Panc1 (cell line): ENCODE measurements at regions not wholly inside any gene's neighbourhood (a gene's known extent, or its start where the extent isn't known, plus 50 kb on each side); places are given as distances from the start of the nearest gene placed in this dataset.

Experiments
- ATAC-seq: fragments of 200-7000 bp; cut with Tn5 transposase; 2 replicates; pipeline ENCODE4 v1.9.1; 2020; ENCODE audit warnings: mild to moderate bottlenecking, moderate library complexity
- BruUV-seq: library from RNA; stranded (reverse); fragments of 400-500 nt; replicated peaks from 2 replicates; lab custom pipeline; 2021; lab: Mats Ljungman, UMichigan
- CTCF ChIA-PET: fragments of 300-600 bp; sonication (Branson Sonifier 250); formaldehyde crosslinking; loops from one replicate; lab custom pipeline; 2022; ENCODE audit warnings: antibody characterized with exemption; lab: Charles Lee
- POLR2A ChIA-PET: fragments of 300-600 bp; sonication (Branson Sonifier 250); formaldehyde crosslinking; loops from one replicate; lab custom pipeline; 2022; ENCODE audit warnings: antibody characterized with exemption; lab: Charles Lee
- DNase-seq: peaks from one replicate; pipeline ENCODE4 v3.0.0-alpha.2; 2010; ENCODE audit warnings: low read depth, low spot score
- H3K27ac ChIP-seq: 2 replicates; pipeline ENCODE4 v1.5.1; 2011; ENCODE audit warnings: mild to moderate bottlenecking, low read length, inconsistent platforms
- H3K27me3 ChIP-seq: fragments of 200-500 bp; sonication (Bioruptor generic); 2 replicates; pipeline ENCODE4 v1.6.0; 2014; ENCODE audit warnings: low read length, inconsistent platforms; ENCODE audit not compliant: control insufficient read depth, insufficient read depth
- H3K36me3 ChIP-seq: fragments of 200-500 bp; sonication (Bioruptor generic); 2 replicates; pipeline ENCODE4 v1.5.1; 2014; ENCODE audit warnings: inconsistent platforms, mild to moderate bottlenecking, low read length, moderate library complexity; ENCODE audit not compliant: control insufficient read depth, insufficient read depth
- H3K4me1 ChIP-seq: 2 replicates; pipeline ENCODE4 v1.5.1; 2011; ENCODE audit warnings: inconsistent platforms, mild to moderate bottlenecking, low read length, moderate library complexity; ENCODE audit not compliant: control insufficient read depth, insufficient read depth
- H3K4me3 ChIP-seq, 2 experiments: 2 replicates each; pipeline ENCODE4 v1.5.1; 2011 to 2012; ENCODE audit warnings: low read depth in 2 of 2, low read length in 2 of 2, mild to moderate bottlenecking in 2 of 2, inconsistent platforms in 1 of 2, moderate library complexity in 1 of 2
- H3K9me3 ChIP-seq: fragments of 200-500 bp; sonication (Bioruptor generic); 2 replicates; pipeline ENCODE4 v1.5.1; 2014; ENCODE audit warnings: low read depth, mild to moderate bottlenecking, inconsistent platforms, low read length, moderate library complexity; ENCODE audit not compliant: control insufficient read depth, insufficient read depth
- CTCF ChIP-seq: fragments of 450-650 bp; IDR thresholded peaks from 2 replicates; pipeline ENCODE4 v1.5.1; 2017; ENCODE audit warnings: mild to moderate bottlenecking
- POLR2AphosphoS5 ChIP-seq: IDR thresholded peaks from 2 replicates; pipeline ENCODE4 v1.6.1; 2012; ENCODE audit warnings: mild to moderate bottlenecking, low read depth, low read length, moderate library complexity
- REST ChIP-seq, 2 experiments: IDR thresholded peaks; 2 replicates each; pipeline ENCODE4 v1.6.1; 2011 to 2012; ENCODE audit warnings: low read depth in 2 of 2, control low read depth in 1 of 2, low read length in 1 of 2, mild to moderate bottlenecking in 1 of 2, moderate library complexity in 1 of 2; ENCODE audit not compliant: insufficient read depth in 1 of 2
- SIN3A ChIP-seq: IDR thresholded peaks from 2 replicates; pipeline ENCODE4 v1.6.1; 2012; ENCODE audit warnings: low read depth, mild to moderate bottlenecking, low read length, moderate library complexity, borderline replicate concordance; ENCODE audit not compliant: insufficient read depth
- TCF7L2 ChIP-seq: IDR thresholded peaks from 2 replicates; pipeline ENCODE4 v1.6.1; 2011; ENCODE audit warnings: mild to moderate bottlenecking, low read depth, low read length, inconsistent platforms
- in situ Hi-C: cut with HindIII; loops from 2 replicates; pipeline ENCODE4 v1.10.0; 2016; ENCODE audit warnings: low sequenced_read_pairs, low pct_unique_long_range_greater_than_20kb
- intact Hi-C: fragments of 100-400 bp; cut with micrococcal nuclease; formaldehyde crosslinking; loops from one replicate; pipeline ENCODE4 v1.10.0; 2022; ENCODE audit not compliant: unreplicated experiment

- H3K4me1 ChIP-seq: no peaks in the 10 kb centered on the region
- no peaks in the 10 kb centered on the region for H3K27me3 ChIP-seq
- TF ChIP-seq REST (IDR thresholded peaks at IDR 0.05; ENCODE audit: insufficient read depth in 1 of 2, low read depth in 2 of 2, low read length in 1 of 2) (no peak), POLR2AphosphoS5 (no peak), SIN3A (no peak), CTCF (no peak), TCF7L2 (no peak)
- ATAC-seq (no peak), DNase-seq (no peak)
- no TSS peak for BruUV-seq
- intact Hi-C loops: no loop called here
- no peak overlapping the region for H3K4me3 ChIP-seq
- H3K27ac ChIP-seq: no peak overlapping the region
- no peaks in the 10 kb centered on the region for H3K36me3 ChIP-seq
- in situ Hi-C loops: no loop called here
- ChIA-PET POLR2A (no interaction called here), CTCF (no interaction called here)
- 0 out of 2 replicates have a peak, but pooled peaks cover 4% of the 10 kb centered on the region for H3K9me3 ChIP-seq
Measured at GRCh38 chr2:18677280-18677679, 87.9 kb upstream of the NT5C1B start.

- ChIA-PET CTCF (no interaction called here), POLR2A (no interaction called here)
- no peak for ATAC-seq
- no peak overlapping the region for H3K4me3 ChIP-seq
- intact Hi-C loops (no loop called here), in situ Hi-C loops (no loop called here)
- H3K27me3 ChIP-seq: no peaks in the 10 kb centered on the region
- no peak for DNase-seq
- no peaks in the 10 kb centered on the region for H3K36me3 ChIP-seq
- no peak overlapping the region for H3K27ac ChIP-seq
- H3K4me1 ChIP-seq: no peaks in the 10 kb centered on the region
- H3K9me3 ChIP-seq: 0 out of 2 replicates have a peak, but pooled peaks cover 4% of the 10 kb centered on the region
- TF ChIP-seq CTCF (no peak), TCF7L2 (no peak), REST (IDR thresholded peaks at IDR 0.05; ENCODE audit: insufficient read depth in 1 of 2, low read depth in 2 of 2, low read length in 1 of 2) (no peak), POLR2AphosphoS5 (no peak), SIN3A (no peak)
- BruUV-seq: no TSS peak
Measured at GRCh38 chr2:18674309-18674708, 84.9 kb upstream of the NT5C1B start.
